Ishikawa (cell line): ENCODE measurements at regions not wholly inside any gene's neighbourhood (a gene's known extent, or its start where the extent isn't known, plus 50 kb on each side); places are given as distances from the start of the nearest gene placed in this dataset.

Source experiments
- CEBPB ChIP-seq: IDR thresholded peaks from 2 replicates; pipeline ENCODE4 v1.6.1; 2012
- EP300 ChIP-seq: IDR thresholded peaks from 2 replicates; pipeline ENCODE4 v1.6.1; 2012; ENCODE audit warnings: borderline replicate concordance
- TAF1 ChIP-seq: IDR thresholded peaks from 2 replicates; pipeline ENCODE4 v1.6.1; 2012; ENCODE audit warnings: low read depth, mild to moderate bottlenecking
- TCF12 ChIP-seq: IDR thresholded peaks from 2 replicates; pipeline ENCODE4 v1.6.1; 2012; ENCODE audit warnings: low read depth
- TEAD4 ChIP-seq: IDR thresholded peaks from 2 replicates; pipeline ENCODE4 v1.6.1; 2012
- YY1 ChIP-seq: IDR thresholded peaks from 2 replicates; pipeline ENCODE4 v1.6.1; 2012; ENCODE audit warnings: low read depth
- TF ChIP-seq, protein P1 (sequence below): IDR thresholded peaks from 2 replicates; pipeline ENCODE4 v1.6.1; 2012
- TF ChIP-seq, protein P2 (sequence below): IDR thresholded peaks from 2 replicates; pipeline ENCODE4 v1.6.1; 2012; ENCODE audit warnings: low read depth, mild to moderate bottlenecking
- TF ChIP-seq, protein P3 (sequence below): IDR thresholded peaks from 2 replicates; pipeline ENCODE4 v1.6.1; 2012

DNA sequence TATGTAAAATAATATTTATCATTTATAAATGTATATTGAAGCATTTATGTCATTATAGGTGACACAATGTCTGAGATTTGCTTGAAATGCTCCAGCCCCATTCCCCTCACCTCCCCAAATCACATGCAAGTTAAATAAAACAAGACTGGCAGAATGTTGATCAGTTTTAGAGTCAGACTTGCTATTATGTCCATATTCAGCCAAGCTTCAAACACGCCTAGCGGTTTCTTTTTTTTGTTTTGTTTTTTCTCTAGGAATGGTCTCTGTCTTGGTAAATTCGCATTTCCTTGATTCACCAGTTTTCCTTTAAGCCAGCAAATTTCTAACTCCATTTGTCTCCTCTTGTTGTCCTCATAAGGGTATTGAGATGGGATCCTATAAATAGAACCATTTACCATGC is 153.0 kb upstream of the HMHB1 start:
- TF ChIP-seq YY1 = no peak
- no peak for TF ChIP-seq TEAD4
- TF ChIP-seq TAF1 = no peak
- no peak for TF ChIP-seq EP300
- TF ChIP-seq, protein P1, sequence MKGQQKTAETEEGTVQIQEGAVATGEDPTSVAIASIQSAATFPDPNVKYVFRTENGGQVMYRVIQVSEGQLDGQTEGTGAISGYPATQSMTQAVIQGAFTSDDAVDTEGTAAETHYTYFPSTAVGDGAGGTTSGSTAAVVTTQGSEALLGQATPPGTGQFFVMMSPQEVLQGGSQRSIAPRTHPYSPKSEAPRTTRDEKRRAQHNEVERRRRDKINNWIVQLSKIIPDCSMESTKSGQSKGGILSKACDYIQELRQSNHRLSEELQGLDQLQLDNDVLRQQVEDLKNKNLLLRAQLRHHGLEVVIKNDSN = no peak
- TF ChIP-seq, protein P2, sequence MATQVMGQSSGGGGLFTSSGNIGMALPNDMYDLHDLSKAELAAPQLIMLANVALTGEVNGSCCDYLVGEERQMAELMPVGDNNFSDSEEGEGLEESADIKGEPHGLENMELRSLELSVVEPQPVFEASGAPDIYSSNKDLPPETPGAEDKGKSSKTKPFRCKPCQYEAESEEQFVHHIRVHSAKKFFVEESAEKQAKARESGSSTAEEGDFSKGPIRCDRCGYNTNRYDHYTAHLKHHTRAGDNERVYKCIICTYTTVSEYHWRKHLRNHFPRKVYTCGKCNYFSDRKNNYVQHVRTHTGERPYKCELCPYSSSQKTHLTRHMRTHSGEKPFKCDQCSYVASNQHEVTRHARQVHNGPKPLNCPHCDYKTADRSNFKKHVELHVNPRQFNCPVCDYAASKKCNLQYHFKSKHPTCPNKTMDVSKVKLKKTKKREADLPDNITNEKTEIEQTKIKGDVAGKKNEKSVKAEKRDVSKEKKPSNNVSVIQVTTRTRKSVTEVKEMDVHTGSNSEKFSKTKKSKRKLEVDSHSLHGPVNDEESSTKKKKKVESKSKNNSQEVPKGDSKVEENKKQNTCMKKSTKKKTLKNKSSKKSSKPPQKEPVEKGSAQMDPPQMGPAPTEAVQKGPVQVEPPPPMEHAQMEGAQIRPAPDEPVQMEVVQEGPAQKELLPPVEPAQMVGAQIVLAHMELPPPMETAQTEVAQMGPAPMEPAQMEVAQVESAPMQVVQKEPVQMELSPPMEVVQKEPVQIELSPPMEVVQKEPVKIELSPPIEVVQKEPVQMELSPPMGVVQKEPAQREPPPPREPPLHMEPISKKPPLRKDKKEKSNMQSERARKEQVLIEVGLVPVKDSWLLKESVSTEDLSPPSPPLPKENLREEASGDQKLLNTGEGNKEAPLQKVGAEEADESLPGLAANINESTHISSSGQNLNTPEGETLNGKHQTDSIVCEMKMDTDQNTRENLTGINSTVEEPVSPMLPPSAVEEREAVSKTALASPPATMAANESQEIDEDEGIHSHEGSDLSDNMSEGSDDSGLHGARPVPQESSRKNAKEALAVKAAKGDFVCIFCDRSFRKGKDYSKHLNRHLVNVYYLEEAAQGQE = no peak
- TF ChIP-seq, protein P3, sequence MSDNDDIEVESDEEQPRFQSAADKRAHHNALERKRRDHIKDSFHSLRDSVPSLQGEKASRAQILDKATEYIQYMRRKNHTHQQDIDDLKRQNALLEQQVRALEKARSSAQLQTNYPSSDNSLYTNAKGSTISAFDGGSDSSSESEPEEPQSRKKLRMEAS = no peak
- no peak for TF ChIP-seq TCF12
- no peak for TF ChIP-seq CEBPB
